ENCODE measurements at regions not wholly inside any gene's neighbourhood (a gene's known extent, or its start where the extent isn't known, plus 50 kb on each side); places are given as distances from the start of the nearest gene placed in this dataset.
"Not testable (repeated sequence)": the region's sequence is repeated elsewhere in the genome, so short reads cannot be mapped to it uniquely, and the experiment has no call there.

- TF ChIP-seq SNAI2 (CRISPR knock-in tag; IDR thresholded peaks at IDR 0.05) (no peak), TOX (CRISPR knock-in tag; IDR thresholded peaks at IDR 0.05; ENCODE audit: borderline replicate concordance) (no peak)
Observed at GRCh38 chr4:26242451-26242850, 78.4 kb upstream of the RBPJ start (continued).

GRCh38 chr4:26244138-26244537 lies 76.7 kb upstream of the RBPJ start:
- ATAC-seq = not testable (repeated sequence)

- TF ChIP-seq ISL1 (CRISPR knock-in tag; IDR thresholded peaks at IDR 0.05) (no peak), POU6F1 (CRISPR knock-in tag; IDR thresholded peaks at IDR 0.05; ENCODE audit: borderline replicate concordance, low read depth) (no peak), CSDC2 (CRISPR knock-in tag; IDR thresholded peaks at IDR 0.05) (no peak), ZC3H10 (CRISPR knock-in tag; IDR thresholded peaks at IDR 0.05) (no peak), RARB (CRISPR knock-in tag; IDR thresholded peaks at IDR 0.05) (no peak), BACH2 (CRISPR knock-in tag; IDR thresholded peaks at IDR 0.05; ENCODE audit: borderline replicate concordance) (no peak), TCF4 (CRISPR knock-in tag; IDR thresholded peaks at IDR 0.05; ENCODE audit: borderline replicate concordance) (peak; percentile 70; the same call in 1 of the 2 replicates), TOX (CRISPR knock-in tag; IDR thresholded peaks at IDR 0.05; ENCODE audit: borderline replicate concordance) (no peak), ARNTL (CRISPR knock-in tag; IDR thresholded peaks at IDR 0.05; ENCODE audit: borderline replicate concordance, low read depth) (no peak)
- TF ChIP-seq, protein P1, sequence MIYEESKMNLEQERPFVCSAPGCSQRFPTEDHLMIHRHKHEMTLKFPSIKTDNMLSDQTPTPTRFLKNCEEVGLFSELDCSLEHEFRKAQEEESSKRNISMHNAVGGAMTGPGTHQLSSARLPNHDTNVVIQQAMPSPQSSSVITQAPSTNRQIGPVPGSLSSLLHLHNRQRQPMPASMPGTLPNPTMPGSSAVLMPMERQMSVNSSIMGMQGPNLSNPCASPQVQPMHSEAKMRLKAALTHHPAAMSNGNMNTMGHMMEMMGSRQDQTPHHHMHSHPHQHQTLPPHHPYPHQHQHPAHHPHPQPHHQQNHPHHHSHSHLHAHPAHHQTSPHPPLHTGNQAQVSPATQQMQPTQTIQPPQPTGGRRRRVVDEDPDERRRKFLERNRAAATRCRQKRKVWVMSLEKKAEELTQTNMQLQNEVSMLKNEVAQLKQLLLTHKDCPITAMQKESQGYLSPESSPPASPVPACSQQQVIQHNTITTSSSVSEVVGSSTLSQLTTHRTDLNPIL (CRISPR knock-in tag; IDR thresholded peaks at IDR 0.05; ENCODE audit: low read depth) = no peak
- TF ChIP-seq, protein P2, sequence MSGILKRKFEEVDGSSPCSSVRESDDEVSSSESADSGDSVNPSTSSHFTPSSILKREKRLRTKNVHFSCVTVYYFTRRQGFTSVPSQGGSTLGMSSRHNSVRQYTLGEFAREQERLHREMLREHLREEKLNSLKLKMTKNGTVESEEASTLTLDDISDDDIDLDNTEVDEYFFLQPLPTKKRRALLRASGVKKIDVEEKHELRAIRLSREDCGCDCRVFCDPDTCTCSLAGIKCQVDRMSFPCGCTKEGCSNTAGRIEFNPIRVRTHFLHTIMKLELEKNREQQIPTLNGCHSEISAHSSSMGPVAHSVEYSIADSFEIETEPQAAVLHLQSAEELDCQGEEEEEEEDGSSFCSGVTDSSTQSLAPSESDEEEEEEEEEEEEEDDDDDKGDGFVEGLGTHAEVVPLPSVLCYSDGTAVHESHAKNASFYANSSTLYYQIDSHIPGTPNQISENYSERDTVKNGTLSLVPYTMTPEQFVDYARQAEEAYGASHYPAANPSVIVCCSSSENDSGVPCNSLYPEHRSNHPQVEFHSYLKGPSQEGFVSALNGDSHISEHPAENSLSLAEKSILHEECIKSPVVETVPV (CRISPR knock-in tag; IDR thresholded peaks at IDR 0.05) = no peak
- TF ChIP-seq, protein P3, sequence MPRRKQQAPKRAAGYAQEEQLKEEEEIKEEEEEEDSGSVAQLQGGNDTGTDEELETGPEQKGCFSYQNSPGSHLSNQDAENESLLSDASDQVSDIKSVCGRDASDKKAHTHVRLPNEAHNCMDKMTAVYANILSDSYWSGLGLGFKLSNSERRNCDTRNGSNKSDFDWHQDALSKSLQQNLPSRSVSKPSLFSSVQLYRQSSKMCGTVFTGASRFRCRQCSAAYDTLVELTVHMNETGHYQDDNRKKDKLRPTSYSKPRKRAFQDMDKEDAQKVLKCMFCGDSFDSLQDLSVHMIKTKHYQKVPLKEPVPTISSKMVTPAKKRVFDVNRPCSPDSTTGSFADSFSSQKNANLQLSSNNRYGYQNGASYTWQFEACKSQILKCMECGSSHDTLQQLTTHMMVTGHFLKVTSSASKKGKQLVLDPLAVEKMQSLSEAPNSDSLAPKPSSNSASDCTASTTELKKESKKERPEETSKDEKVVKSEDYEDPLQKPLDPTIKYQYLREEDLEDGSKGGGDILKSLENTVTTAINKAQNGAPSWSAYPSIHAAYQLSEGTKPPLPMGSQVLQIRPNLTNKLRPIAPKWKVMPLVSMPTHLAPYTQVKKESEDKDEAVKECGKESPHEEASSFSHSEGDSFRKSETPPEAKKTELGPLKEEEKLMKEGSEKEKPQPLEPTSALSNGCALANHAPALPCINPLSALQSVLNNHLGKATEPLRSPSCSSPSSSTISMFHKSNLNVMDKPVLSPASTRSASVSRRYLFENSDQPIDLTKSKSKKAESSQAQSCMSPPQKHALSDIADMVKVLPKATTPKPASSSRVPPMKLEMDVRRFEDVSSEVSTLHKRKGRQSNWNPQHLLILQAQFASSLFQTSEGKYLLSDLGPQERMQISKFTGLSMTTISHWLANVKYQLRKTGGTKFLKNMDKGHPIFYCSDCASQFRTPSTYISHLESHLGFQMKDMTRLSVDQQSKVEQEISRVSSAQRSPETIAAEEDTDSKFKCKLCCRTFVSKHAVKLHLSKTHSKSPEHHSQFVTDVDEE (CRISPR knock-in tag; IDR thresholded peaks at IDR 0.05) = 0 out of 2 replicates have a peak, but pooled peaks have one; percentile 44
- peak; percentile 91 for ATAC-seq
Observed at GRCh38 chr4:26248647-26249046, 72.2 kb upstream of the RBPJ start.

- TF ChIP-seq, protein P1 (CRISPR knock-in tag; IDR thresholded peaks at IDR 0.05; ENCODE audit: low read depth) = no peak
- TF ChIP-seq, protein P2 (CRISPR knock-in tag; IDR thresholded peaks at IDR 0.05) = no peak
- no peak for TF ChIP-seq TCF4 (CRISPR knock-in tag; IDR thresholded peaks at IDR 0.05; ENCODE audit: borderline replicate concordance)
- no peak for TF ChIP-seq BACH2 (CRISPR knock-in tag; IDR thresholded peaks at IDR 0.05; ENCODE audit: borderline replicate concordance)
- no peak for TF ChIP-seq PPARA (CRISPR knock-in tag; IDR thresholded peaks at IDR 0.05; ENCODE audit: borderline replicate concordance)
- TF ChIP-seq ISL1 (CRISPR knock-in tag; IDR thresholded peaks at IDR 0.05) = no peak
- no peak for TF ChIP-seq CSDC2 (CRISPR knock-in tag; IDR thresholded peaks at IDR 0.05)
- ATAC-seq = peak; percentile 30; the same call in 2 of the 3 replicates
Observed at GRCh38 chr4:26252349-26253025, 68.3 kb upstream of the RBPJ start.
